ENCODE measurements at regions not wholly inside any gene's neighbourhood (a gene's known extent, or its start where the extent isn't known, plus 50 kb on each side); places are given as distances from the start of the nearest gene placed in this dataset.

- TF ChIP-seq EZH2 (IDR thresholded peaks at IDR 0.05; ENCODE audit: low read length) = no peak
- no peak for TF ChIP-seq CTCF (optimal IDR thresholded peaks at IDR 0.05 in 1 of 3, IDR thresholded peaks at IDR 0.05 in 1 of 3, conservative IDR thresholded peaks at IDR 0.05 in 1 of 3; ENCODE audit: extremely low read depth in 1 of 3, insufficient read depth in 2 of 3, low read length in 3 of 3)
Measured at GRCh38 chr5:39898731-39899130, 474.0 kb upstream of the DAB2 start.
